HCT116 (cell line): ENCODE measurements at regions not wholly inside any gene's neighbourhood (a gene's known extent, or its start where the extent isn't known, plus 50 kb on each side); places are given as distances from the start of the nearest gene placed in this dataset.

Experiments used
- ATAC-seq: fragments of 200-7000 bp; cut with Tn5 transposase; 2 replicates; pipeline ENCODE4 v1.9.1; 2020; ENCODE audit warnings: mild to moderate bottlenecking, moderate library complexity
- BruUV-seq: library from RNA; stranded (reverse); fragments of 400-500 nt; replicated peaks from 2 replicates; lab custom pipeline; 2021; lab: Mats Ljungman, UMichigan
- CTCF ChIA-PET: fragments of 300-600 bp; sonication (Branson Sonifier 250); formaldehyde crosslinking; loops from one replicate; lab custom pipeline; 2021; ENCODE audit warnings: antibody characterized with exemption; lab: Charles Lee
- POLR2A ChIA-PET: fragments of 300-600, 350-600 bp; sonication (Branson Sonifier 250); formaldehyde crosslinking; loops from one replicate; lab custom pipeline; 2021; ENCODE audit warnings: antibody characterized with exemption; lab: Charles Lee
- RAD21 ChIA-PET, 2 experiments: fragments of 300-600 bp; sonication (Branson Sonifier 250); formaldehyde crosslinking; loops; one replicate each; lab custom pipeline; 2023; ENCODE audit warnings: low total read pairs in 2 of 2; ENCODE audit not compliant: uncharacterized antibody in 2 of 2, unreplicated experiment in 2 of 2, low non-redundant PET in 1 of 2; lab: Charles Lee
- DNase-seq: peaks from one replicate; pipeline ENCODE4 v3.0.0-alpha.2; 2010; ENCODE audit warnings: low read depth, low spot score
- H2AFZ ChIP-seq: fragments of 200-600 bp; shearing (Covaris generic), sonication (generic); 2 replicates; pipeline ENCODE4 v1.6.1; 2017; ENCODE audit warnings: low read depth, mixed run types, mixed read lengths, antibody characterized with exemption, low read length; ENCODE audit not compliant: poor library complexity, severe bottlenecking
- H3K27ac ChIP-seq: 2 replicates; pipeline ENCODE4 v1.5.1; 2012; ENCODE audit warnings: low read depth, low read length
- H3K27me3 ChIP-seq: fragments of 200-600 bp; sonication (generic); 2 replicates; pipeline ENCODE4 v1.6.1; 2016; ENCODE audit warnings: mixed run types, low read length, mixed read lengths; ENCODE audit not compliant: insufficient read depth
- H3K36me3 ChIP-seq, 2 experiments: fragments of 200-500 bp in 1 of 2; fragments of 200-600 bp in 1 of 2; sonication (Bioruptor generic) in 1 of 2; sonication (generic) in 1 of 2; 2 replicates each; pipeline versions ENCODE4 v1.5.1 to v1.6.1; 2014 to 2016; ENCODE audit warnings: low read length in 2 of 2, inconsistent platforms in 1 of 2, mixed read lengths in 1 of 2, mixed run types in 1 of 2; ENCODE audit not compliant: insufficient read depth in 2 of 2, control insufficient read depth in 1 of 2
- H3K4me1 ChIP-seq, 2 experiments: fragments of 200-600 bp in 1 of 2; sonication (generic) in 1 of 2; 2 replicates each; pipeline versions ENCODE4 v1.5.1 to v1.6.1; 2012 to 2017; ENCODE audit warnings: low read length in 2 of 2, inconsistent platforms in 1 of 2, mild to moderate bottlenecking in 1 of 2, mixed read lengths in 1 of 2, mixed run types in 1 of 2, moderate library complexity in 1 of 2; ENCODE audit not compliant: insufficient read depth in 2 of 2, control insufficient read depth in 1 of 2
- H3K4me2 ChIP-seq: fragments of 200-600 bp; sonication (generic); 2 replicates; pipeline ENCODE4 v1.6.1; 2017; ENCODE audit warnings: mixed run types, low read length, mixed read lengths
- H3K4me3 ChIP-seq, 2 experiments: fragments of 200-600 bp in 1 of 2; sonication (generic) in 1 of 2; replicated peaks in 1 of 2; 2 replicates each; pipeline ENCODE4 v1.5.1; 2011 to 2016; ENCODE audit warnings: low read length in 2 of 2, control low read depth in 1 of 2, low read depth in 1 of 2, mild to moderate bottlenecking in 1 of 2, mixed read lengths in 1 of 2, mixed run types in 1 of 2
- H3K79me2 ChIP-seq: fragments of 200-600 bp; sonication (generic); 2 replicates; pipeline ENCODE4 v1.6.1; 2017; ENCODE audit warnings: mild to moderate bottlenecking, mixed run types, low read length, moderate library complexity, mixed read lengths; ENCODE audit not compliant: insufficient read depth
- H3K9ac ChIP-seq: fragments of 200-600 bp; sonication (generic); 2 replicates; pipeline ENCODE4 v1.6.1; 2016; ENCODE audit warnings: low read length, mixed read lengths
- H3K9me2 ChIP-seq: fragments of 200-600 bp; sonication (generic), shearing (Covaris generic); 2 replicates; pipeline ENCODE4 v1.6.1; 2017; ENCODE audit warnings: mixed run types, mild to moderate bottlenecking, moderate library complexity; ENCODE audit not compliant: insufficient read depth
- H3K9me3 ChIP-seq, 2 experiments: fragments of 200-500 bp in 1 of 2; fragments of 200-600 bp in 1 of 2; sonication (Bioruptor generic) in 1 of 2; sonication (generic) in 1 of 2; 2 replicates each; pipeline ENCODE4 v1.6.1; 2014 to 2017; ENCODE audit warnings: low read length in 2 of 2, mixed read lengths in 2 of 2, inconsistent platforms in 1 of 2, low read depth in 1 of 2, mild to moderate bottlenecking in 1 of 2, mixed run types in 1 of 2, moderate library complexity in 1 of 2; ENCODE audit not compliant: control insufficient read depth in 1 of 2, insufficient read depth in 1 of 2
- H4K20me1 ChIP-seq: fragments of 200-600 bp; sonication (generic), shearing (Covaris generic); 2 replicates; pipeline ENCODE4 v1.6.1; 2017; ENCODE audit warnings: mixed run types, mild to moderate bottlenecking, moderate library complexity; ENCODE audit not compliant: insufficient read depth
- CBX3 ChIP-seq: IDR thresholded peaks from 2 replicates; pipeline ENCODE4 v1.6.1; 2012; ENCODE audit warnings: low read depth
- CTCF ChIP-seq, 3 experiments: fragments of 200-600 bp in 1 of 3; sonication (generic) in 1 of 3; IDR thresholded peaks in 2 of 3; conservative IDR thresholded peaks in 1 of 3; 2 replicates each; pipeline ENCODE4 v1.5.1; 2012 to 2017; ENCODE audit warnings: low read depth in 2 of 3, low read length in 2 of 3, antibody characterized with exemption in 1 of 3, borderline replicate concordance in 1 of 3, control low read depth in 1 of 3, mild to moderate bottlenecking in 1 of 3, mixed read lengths in 1 of 3, mixed run types in 1 of 3, moderate library complexity in 1 of 3; ENCODE audit not compliant: insufficient read depth in 1 of 3
- EGR1 ChIP-seq: IDR thresholded peaks from 2 replicates; pipeline ENCODE4 v1.6.1; 2012; ENCODE audit warnings: low read depth
- EZH2phosphoT487 ChIP-seq: fragments of 200-600 bp; IDR thresholded peaks from 2 replicates; pipeline ENCODE4 v1.6.1; 2018; ENCODE audit warnings: antibody characterized with exemption, borderline replicate concordance
- FOSL1 ChIP-seq: IDR thresholded peaks from 2 replicates; pipeline ENCODE4 v1.6.1; 2012; ENCODE audit warnings: low read depth
- JUND ChIP-seq: IDR thresholded peaks from 2 replicates; pipeline ENCODE4 v1.6.1; 2012
- MAX ChIP-seq: IDR thresholded peaks from 2 replicates; pipeline ENCODE4 v1.6.1; 2012
- POLR2A ChIP-seq: IDR thresholded peaks from 2 replicates; pipeline ENCODE4 v1.7.0; 2011; ENCODE audit warnings: borderline replicate concordance; ENCODE audit not compliant: insufficient read depth, insufficient read length; ENCODE audit errors: extremely low read depth
- POLR2AphosphoS5 ChIP-seq: IDR thresholded peaks from 2 replicates; pipeline ENCODE4 v1.6.1; 2011; ENCODE audit warnings: mild to moderate bottlenecking, low read depth, low read length, moderate library complexity
- REST ChIP-seq: IDR thresholded peaks from 2 replicates; pipeline ENCODE4 v1.6.1; 2012; ENCODE audit warnings: low read depth
- SIN3A ChIP-seq: IDR thresholded peaks from 2 replicates; pipeline ENCODE4 v1.6.1; 2012; ENCODE audit warnings: low read depth
- SP1 ChIP-seq: IDR thresholded peaks from 2 replicates; pipeline ENCODE4 v1.6.1; 2012; ENCODE audit warnings: low read depth
- SRF ChIP-seq: IDR thresholded peaks from 2 replicates; pipeline ENCODE4 v1.6.1; 2012; ENCODE audit warnings: low read depth
- TCF7L2 ChIP-seq: IDR thresholded peaks from 2 replicates; pipeline ENCODE4 v1.7.0; 2011; ENCODE audit warnings: borderline replicate concordance, inconsistent platforms; ENCODE audit not compliant: insufficient read depth, insufficient read length; ENCODE audit errors: extremely low read depth
- YY1 ChIP-seq: IDR thresholded peaks from 2 replicates; pipeline ENCODE4 v1.6.1; 2011; ENCODE audit warnings: low read length, low read depth, moderate library complexity, mild to moderate bottlenecking; ENCODE audit not compliant: insufficient replicate concordance; ENCODE audit errors: extremely low read depth
- ZBTB33 ChIP-seq: IDR thresholded peaks from 2 replicates; pipeline ENCODE4 v1.6.1; 2011; ENCODE audit warnings: mild to moderate bottlenecking, low read length, moderate library complexity; ENCODE audit not compliant: insufficient replicate concordance; ENCODE audit errors: extremely low read depth
- ZFX ChIP-seq: fragments of 450-650 bp; IDR thresholded peaks from 2 replicates; pipeline ENCODE4 v1.6.1; 2017
- ZNF274 ChIP-seq: fragments of 200-500 bp; sonication (Bioruptor generic); IDR thresholded peaks from 2 replicates; pipeline ENCODE4 v1.6.1; 2014; ENCODE audit warnings: mild to moderate bottlenecking, low read depth, low read length, inconsistent platforms
- intact Hi-C: fragments of 100-400 bp; cut with micrococcal nuclease; formaldehyde crosslinking; loops from 2 replicates; pipeline ENCODE4 v1.10.0; 2022

- DNase-seq = no peak
- TF ChIP-seq ZBTB33 = no peak
- no peak for TF ChIP-seq SRF
- TF ChIP-seq YY1 = no peak
- no peak for TF ChIP-seq SP1
- TF ChIP-seq REST = no peak
- no peak for TF ChIP-seq POLR2AphosphoS5
- TF ChIP-seq JUND = no peak
- no peak for TF ChIP-seq CBX3
- TF ChIP-seq TCF7L2 = no peak
- no peak for TF ChIP-seq EZH2phosphoT487
- TF ChIP-seq MAX = no peak
- no peak for TF ChIP-seq POLR2A
- no peak for TF ChIP-seq SIN3A
- TF ChIP-seq CTCF (IDR thresholded peaks at IDR 0.05 in 2 of 3, conservative IDR thresholded peaks at IDR 0.05 in 1 of 3; ENCODE audit: borderline replicate concordance in 1 of 3, insufficient read depth in 1 of 3, low read depth in 2 of 3, low read length in 2 of 3) = no peak
- TF ChIP-seq ZNF274 = no peak
- no peak for TF ChIP-seq ZFX
- no peak for TF ChIP-seq FOSL1
- TF ChIP-seq EGR1 = no peak
- TF ChIP-seq, all 23 proteins: peak for 0
- no peak overlapping the region for H3K27ac ChIP-seq
- H3K4me3 ChIP-seq = no peak overlapping the region
- no peak overlapping the region for H3K9ac ChIP-seq
- ATAC-seq = no peak
- no peaks in the 10 kb centered on the region for H3K9me3 ChIP-seq
- no peaks in the 10 kb centered on the region for H3K36me3 ChIP-seq
- RAD21 ChIA-PET = no interaction called here
- CTCF ChIA-PET = no interaction called here
- no peaks in the 10 kb centered on the region for H3K4me1 ChIP-seq
- H3K4me2 ChIP-seq = no peak overlapping the region
- no peaks in the 10 kb centered on the region for H3K79me2 ChIP-seq
- POLR2A ChIA-PET = no interaction called here
- no TSS peak for BruUV-seq
- intact Hi-C loops = no loop called here
- H3K9me2 ChIP-seq = no peaks in the 10 kb centered on the region
- no peaks in the 10 kb centered on the region for H3K27me3 ChIP-seq
- H4K20me1 ChIP-seq = no peaks in the 10 kb centered on the region
- no peak overlapping the region for H2AFZ ChIP-seq
Measured at GRCh38 chr6:141906569-141907080, 226.1 kb upstream of the GJE1 start.
